GM21529 (cell line): ENCODE measurements at regions not wholly inside any gene's neighbourhood (a gene's known extent, or its start where the extent isn't known, plus 50 kb on each side); places are given as distances from the start of the nearest gene placed in this dataset.

Experiments used
- ATAC-seq: cut with Tn5 transposase; IDR thresholded peaks from one replicate; pipeline ENCODE4 v1.9.1; 2021; ENCODE audit not compliant: unreplicated experiment

GRCh38 chr5:171676286-171676944 is 109.2 kb upstream of the SMIM23 start:
- ATAC-seq, result no peak

GRCh38 chr5:171678646-171679045 is 107.0 kb upstream of the SMIM23 start:
- ATAC-seq, result no peak

- no peak for ATAC-seq
Observed at GRCh38 chr5:171680485-171680884, 105.1 kb upstream of the SMIM23 start.

- ATAC-seq, result no peak
Observed at GRCh38 chr5:171681061-171681460, 104.6 kb upstream of the SMIM23 start.

- ATAC-seq, result no peak
Observed at GRCh38 chr5:171681677-171682076, 103.9 kb upstream of the SMIM23 start.

- no peak for ATAC-seq
Observed at GRCh38 chr5:171682801-171683200, 102.8 kb upstream of the SMIM23 start.

GRCh38 chr5:171684169-171684568 is 101.4 kb upstream of the SMIM23 start:
- ATAC-seq, result no peak

- no peak for ATAC-seq
Observed at GRCh38 chr5:171688696-171689495, 96.7 kb upstream of the SMIM23 start.

GRCh38 chr5:171689853-171690417 is 95.7 kb upstream of the SMIM23 start:
- no peak for ATAC-seq

GRCh38 chr5:171692107-171692506 is 93.5 kb upstream of the SMIM23 start:
- no peak for ATAC-seq

GRCh38 chr5:171692936-171693335 is 92.7 kb upstream of the SMIM23 start:
- no peak for ATAC-seq

- ATAC-seq, result no peak
Observed at GRCh38 chr5:171693412-171693811, 92.2 kb upstream of the SMIM23 start.

- no peak for ATAC-seq
Observed at GRCh38 chr5:171695804-171696203, 89.8 kb upstream of the SMIM23 start.

- no peak for ATAC-seq
Observed at GRCh38 chr5:171697221-171698102, 88.2 kb upstream of the SMIM23 start.

GRCh38 chr5:171700318-171700912 is 85.2 kb upstream of the SMIM23 start:
- ATAC-seq, result no peak

- ATAC-seq, result no peak
Observed at GRCh38 chr5:171701100-171701541, 84.5 kb upstream of the SMIM23 start.

GRCh38 chr5:171702135-171702770 is 83.4 kb upstream of the SMIM23 start:
- ATAC-seq, result no peak

- ATAC-seq, result no peak
Observed at GRCh38 chr5:171703146-171703545, 82.5 kb upstream of the SMIM23 start.

- ATAC-seq, result no peak
Observed at GRCh38 chr5:171705036-171705435, 80.6 kb upstream of the SMIM23 start.

- ATAC-seq, result no peak
Observed at GRCh38 chr5:171705830-171706468, 79.7 kb upstream of the SMIM23 start.
